ENCODE measurements at regions not wholly inside any gene's neighbourhood (a gene's known extent, or its start where the extent isn't known, plus 50 kb on each side); places are given as distances from the start of the nearest gene placed in this dataset.

- no peaks in the 10 kb centered on the region for H3K4me1 ChIP-seq (ENCODE audit: control insufficient read depth, extremely low read depth, insufficient read depth, low read length)
- H3K9ac ChIP-seq (replicated peaks; ENCODE audit: extremely low read depth, insufficient read depth, low read length), result no peak overlapping the region
- no peaks in the 10 kb centered on the region for H3K9me3 ChIP-seq (replicated peaks; ENCODE audit: control insufficient read depth, insufficient read depth, low read length)
- no TSS peak for BruUV-seq (replicated peaks)
- no peaks in the 10 kb centered on the region for H3K27me3 ChIP-seq (ENCODE audit: control insufficient read depth in 2 of 2, insufficient read depth in 2 of 2, low read length in 2 of 2)
- dilution Hi-C loops (cut with MboI; ENCODE audit: extremely low pct_ligation_motif_present, low sequenced_read_pairs), result no loop called here
- H2AFZ ChIP-seq (ENCODE audit: low read depth, low read length), result no peak overlapping the region
- POLR2A ChIA-PET, result no interaction called here
- CTCF ChIA-PET, result no interaction called here
- H3K4me3 ChIP-seq (replicated peaks in 1 of 3; ENCODE audit: insufficient read depth in 1 of 3, low read depth in 1 of 3, low read length in 3 of 3), result no peak overlapping the region
- no peak overlapping the region for H3K4me2 ChIP-seq (ENCODE audit: insufficient read depth, low read length)
- no peaks in the 10 kb centered on the region for H3K36me3 ChIP-seq (ENCODE audit: control insufficient read depth in 2 of 2, extremely low read depth in 1 of 2, insufficient read depth in 2 of 2, low read length in 2 of 2)
- no peaks in the 10 kb centered on the region for H3K79me2 ChIP-seq (ENCODE audit: control insufficient read depth, insufficient read depth, low read length)
- no peak for FAIRE-seq
- no peak for TF ChIP-seq FOS (IDR thresholded peaks at IDR 0.05; ENCODE audit: borderline replicate concordance, insufficient read depth, low read length)
- TF ChIP-seq GATA2 (IDR thresholded peaks at IDR 0.05; ENCODE audit: insufficient read depth, insufficient read length, low read depth, low read length), result no peak
- no peak for TF ChIP-seq EZH2 (IDR thresholded peaks at IDR 0.05; ENCODE audit: borderline replicate concordance, low read depth, low read length, severe bottlenecking)
- TF ChIP-seq MYC (IDR thresholded peaks at IDR 0.05; ENCODE audit: low read depth, low read length), result no peak
- TF ChIP-seq POLR2AphosphoS5 (IDR thresholded peaks at IDR 0.05; ENCODE audit: insufficient read depth, low read depth, low read length), result no peak
- no peak for TF ChIP-seq JUN (IDR thresholded peaks at IDR 0.05; ENCODE audit: borderline replicate concordance, insufficient read depth, insufficient read length, low read depth)
- TF ChIP-seq MAX (IDR thresholded peaks at IDR 0.05; ENCODE audit: insufficient read depth, insufficient read length), result no peak
- no peak for TF ChIP-seq CTCF (IDR thresholded peaks at IDR 0.05; ENCODE audit: extremely low read depth in 1 of 2, insufficient read depth in 1 of 2, low read depth in 1 of 2, low read length in 2 of 2)
- no peak for TF ChIP-seq POLR2A (IDR thresholded peaks at IDR 0.05; ENCODE audit: low read depth, low read length)
- no peak overlapping the region for H3K27ac ChIP-seq (ENCODE audit: insufficient read depth, low read depth, low read length)
- intact Hi-C loops (cut with micrococcal nuclease), result no loop called here
- no peaks in the 10 kb centered on the region for H3K9me1 ChIP-seq (replicated peaks; ENCODE audit: control insufficient read depth, extremely low read depth, insufficient read depth, low read length)
- H4K20me1 ChIP-seq (replicated peaks; ENCODE audit: control insufficient read depth, extremely low read depth, insufficient read depth, low read length), result no peaks in the 10 kb centered on the region
- no peak for DNase-seq (ENCODE audit: low read depth, low spot score)
Measured at GRCh38 chr14:26377150-26377549, 220.7 kb downstream of the NOVA1 start.
